ENCODE measurements at regions not wholly inside any gene's neighbourhood (a gene's known extent, or its start where the extent isn't known, plus 50 kb on each side); places are given as distances from the start of the nearest gene placed in this dataset.

DNA sequence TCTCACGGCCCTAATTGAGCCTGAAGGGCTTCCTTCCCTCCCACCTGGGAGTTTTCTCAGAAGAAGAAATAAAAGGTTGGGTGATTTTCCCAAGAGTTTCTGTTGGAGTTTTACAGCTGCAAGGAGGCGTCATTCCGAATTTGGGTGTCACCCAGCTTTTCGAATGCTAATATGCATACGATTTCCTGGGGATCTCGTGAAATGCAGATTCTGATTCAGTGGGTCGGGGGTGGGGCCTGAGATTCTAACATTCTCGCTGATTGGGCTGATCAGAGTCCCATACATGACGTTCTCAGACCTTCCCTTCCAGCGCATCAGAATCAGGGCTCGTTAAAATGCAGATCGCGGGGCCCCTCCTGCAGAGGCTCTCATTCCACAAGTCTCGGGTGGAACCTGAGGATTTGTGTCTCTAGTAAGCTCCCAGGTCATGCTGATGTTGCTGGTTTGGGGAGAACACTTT, 125.8 kb upstream of the STX18 start:
- intact Hi-C loops (cut with micrococcal nuclease; ENCODE audit: unreplicated experiment) = no loop called here
- no peak overlapping the region for H3K27ac ChIP-seq (ENCODE audit: low read depth, low read length, poor library complexity, severe bottlenecking)
- H3K36me3 ChIP-seq (ENCODE audit: insufficient read depth, low read length, poor library complexity, severe bottlenecking) = no peaks in the 10 kb centered on the region
- TF ChIP-seq, protein P1, sequence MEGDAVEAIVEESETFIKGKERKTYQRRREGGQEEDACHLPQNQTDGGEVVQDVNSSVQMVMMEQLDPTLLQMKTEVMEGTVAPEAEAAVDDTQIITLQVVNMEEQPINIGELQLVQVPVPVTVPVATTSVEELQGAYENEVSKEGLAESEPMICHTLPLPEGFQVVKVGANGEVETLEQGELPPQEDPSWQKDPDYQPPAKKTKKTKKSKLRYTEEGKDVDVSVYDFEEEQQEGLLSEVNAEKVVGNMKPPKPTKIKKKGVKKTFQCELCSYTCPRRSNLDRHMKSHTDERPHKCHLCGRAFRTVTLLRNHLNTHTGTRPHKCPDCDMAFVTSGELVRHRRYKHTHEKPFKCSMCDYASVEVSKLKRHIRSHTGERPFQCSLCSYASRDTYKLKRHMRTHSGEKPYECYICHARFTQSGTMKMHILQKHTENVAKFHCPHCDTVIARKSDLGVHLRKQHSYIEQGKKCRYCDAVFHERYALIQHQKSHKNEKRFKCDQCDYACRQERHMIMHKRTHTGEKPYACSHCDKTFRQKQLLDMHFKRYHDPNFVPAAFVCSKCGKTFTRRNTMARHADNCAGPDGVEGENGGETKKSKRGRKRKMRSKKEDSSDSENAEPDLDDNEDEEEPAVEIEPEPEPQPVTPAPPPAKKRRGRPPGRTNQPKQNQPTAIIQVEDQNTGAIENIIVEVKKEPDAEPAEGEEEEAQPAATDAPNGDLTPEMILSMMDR (conservative IDR thresholded peaks at IDR 0.05; ENCODE audit: low read depth, low read length) = no peak
- TF ChIP-seq EZH2 (IDR thresholded peaks at IDR 0.05; ENCODE audit: borderline replicate concordance, low read depth, low read length, poor library complexity, severe bottlenecking) = no peak
- DNase-seq (ENCODE audit: low spot score) = no peak
- no peak overlapping the region for H3K4me3 ChIP-seq (ENCODE audit: low read depth, low read length, poor library complexity, severe bottlenecking)
- H3K4me1 ChIP-seq (ENCODE audit: insufficient read depth, low read length, poor library complexity, severe bottlenecking) = peaks cover 10% of the 10 kb centered on the region
- ChIA-PET POLR2A (ENCODE audit: low non-redundant PET) (no interaction called here), CTCF (no interaction called here)
- H3K9me3 ChIP-seq (ENCODE audit: low read depth, low read length, poor library complexity, severe bottlenecking) = no peaks in the 10 kb centered on the region
- no TSS peak for BruUV-seq (replicated peaks)
- no peaks in the 10 kb centered on the region for H3K27me3 ChIP-seq (replicated peaks; ENCODE audit: insufficient read depth, low read depth, low read length, poor library complexity)

GRCh38 chr4:4666693-4667621, 125.1 kb upstream of the STX18 start:
- H3K27ac ChIP-seq (ENCODE audit: low read depth, low read length, poor library complexity, severe bottlenecking) = no peak overlapping the region
- H3K4me3 ChIP-seq (ENCODE audit: low read depth, low read length, poor library complexity, severe bottlenecking) = no peak overlapping the region
- CTCF ChIA-PET = no interaction called here

GRCh38 chr4:4666187-4666586, 124.3 kb upstream of the STX18 start:
- CTCF ChIA-PET = interaction anchor here (0.7 kb wide), 1 partner anchor 37 kb away, joined by 5 read pairs; no protein-coding TSS in a partner anchor
- no peak for TF ChIP-seq EZH2 (IDR thresholded peaks at IDR 0.05; ENCODE audit: borderline replicate concordance, low read depth, low read length, poor library complexity, severe bottlenecking)
- TF ChIP-seq, protein P1 (conservative IDR thresholded peaks at IDR 0.05; ENCODE audit: low read depth, low read length) = no peak

More at GRCh38 chr4:4666693-4667621, 125.1 kb upstream of the STX18 start:
- POLR2A ChIA-PET (ENCODE audit: low non-redundant PET) = no interaction called here
- peaks cover 10% of the 10 kb centered on the region for H3K4me1 ChIP-seq (ENCODE audit: insufficient read depth, low read length, poor library complexity, severe bottlenecking)
- H3K9me3 ChIP-seq (ENCODE audit: low read depth, low read length, poor library complexity, severe bottlenecking) = no peaks in the 10 kb centered on the region
- H3K27me3 ChIP-seq (replicated peaks; ENCODE audit: insufficient read depth, low read depth, low read length, poor library complexity) = no peaks in the 10 kb centered on the region
- H3K36me3 ChIP-seq (ENCODE audit: insufficient read depth, low read length, poor library complexity, severe bottlenecking) = no peaks in the 10 kb centered on the region
- intact Hi-C loops (cut with micrococcal nuclease; ENCODE audit: unreplicated experiment) = no loop called here
- DNase-seq (ENCODE audit: low spot score) = no peak
- TF ChIP-seq EZH2 (IDR thresholded peaks at IDR 0.05; ENCODE audit: borderline replicate concordance, low read depth, low read length, poor library complexity, severe bottlenecking) = no peak
- TF ChIP-seq, protein P1 (conservative IDR thresholded peaks at IDR 0.05; ENCODE audit: low read depth, low read length) = no peak
- BruUV-seq (replicated peaks) = no TSS peak

More at GRCh38 chr4:4666187-4666586, 124.3 kb upstream of the STX18 start:
- intact Hi-C loops (cut with micrococcal nuclease; ENCODE audit: unreplicated experiment) = no loop called here
- Histone ChIP-seq H3K27me3 (replicated peaks; ENCODE audit: insufficient read depth, low read depth, low read length, poor library complexity) (no peaks in the 10 kb centered on the region), H3K4me3 (ENCODE audit: low read depth, low read length, poor library complexity, severe bottlenecking) (no peak overlapping the region), H3K36me3 (ENCODE audit: insufficient read depth, low read length, poor library complexity, severe bottlenecking) (no peaks in the 10 kb centered on the region), H3K9me3 (ENCODE audit: low read depth, low read length, poor library complexity, severe bottlenecking) (no peaks in the 10 kb centered on the region), H3K4me1 (ENCODE audit: insufficient read depth, low read length, poor library complexity, severe bottlenecking) (peaks cover 10% of the 10 kb centered on the region), H3K27ac (ENCODE audit: low read depth, low read length, poor library complexity, severe bottlenecking) (no peak overlapping the region)
- no peak for DNase-seq (ENCODE audit: low spot score)
- POLR2A ChIA-PET (ENCODE audit: low non-redundant PET) = no interaction called here
- BruUV-seq (replicated peaks) = no TSS peak
